VCaP (cell line): ENCODE measurements at regions not wholly inside any gene's neighbourhood (a gene's known extent, or its start where the extent isn't known, plus 50 kb on each side); places are given as distances from the start of the nearest gene placed in this dataset.

Experiments
- H3K27ac ChIP-seq: fragments of 450-650 bp; 2 replicates; pipeline ENCODE4 v1.5.1; 2017
- TF ChIP-seq, protein P1 (sequence below): fragments of 450-650 bp; conservative IDR thresholded peaks from 2 replicates; pipeline ENCODE4 v1.5.1; 2017; ENCODE audit warnings: mild to moderate bottlenecking, moderate library complexity

DNA sequence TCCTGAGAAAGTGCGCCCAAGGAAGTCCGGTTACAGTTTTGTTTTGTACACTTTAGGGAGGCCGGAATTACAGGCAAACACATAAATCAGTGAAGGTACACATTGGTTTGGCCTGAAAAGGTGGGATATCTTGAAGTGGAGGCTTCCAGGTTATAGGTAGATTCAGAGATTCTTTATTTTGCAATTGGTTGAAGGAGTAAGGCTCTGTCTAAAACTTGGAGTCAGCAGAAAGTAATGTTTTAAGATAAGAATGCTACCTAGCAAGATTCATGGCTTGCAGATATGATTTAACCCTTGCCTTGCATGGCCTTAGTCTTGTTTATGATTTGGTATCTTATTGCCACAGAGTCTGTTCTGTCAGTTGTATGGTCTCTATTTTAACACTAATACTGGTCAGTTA lies 165.9 kb upstream of the NDUFV2 start:
- no peak overlapping the region; the same call in 1 of the 2 replicates for H3K27ac ChIP-seq
- TF ChIP-seq, protein P1, sequence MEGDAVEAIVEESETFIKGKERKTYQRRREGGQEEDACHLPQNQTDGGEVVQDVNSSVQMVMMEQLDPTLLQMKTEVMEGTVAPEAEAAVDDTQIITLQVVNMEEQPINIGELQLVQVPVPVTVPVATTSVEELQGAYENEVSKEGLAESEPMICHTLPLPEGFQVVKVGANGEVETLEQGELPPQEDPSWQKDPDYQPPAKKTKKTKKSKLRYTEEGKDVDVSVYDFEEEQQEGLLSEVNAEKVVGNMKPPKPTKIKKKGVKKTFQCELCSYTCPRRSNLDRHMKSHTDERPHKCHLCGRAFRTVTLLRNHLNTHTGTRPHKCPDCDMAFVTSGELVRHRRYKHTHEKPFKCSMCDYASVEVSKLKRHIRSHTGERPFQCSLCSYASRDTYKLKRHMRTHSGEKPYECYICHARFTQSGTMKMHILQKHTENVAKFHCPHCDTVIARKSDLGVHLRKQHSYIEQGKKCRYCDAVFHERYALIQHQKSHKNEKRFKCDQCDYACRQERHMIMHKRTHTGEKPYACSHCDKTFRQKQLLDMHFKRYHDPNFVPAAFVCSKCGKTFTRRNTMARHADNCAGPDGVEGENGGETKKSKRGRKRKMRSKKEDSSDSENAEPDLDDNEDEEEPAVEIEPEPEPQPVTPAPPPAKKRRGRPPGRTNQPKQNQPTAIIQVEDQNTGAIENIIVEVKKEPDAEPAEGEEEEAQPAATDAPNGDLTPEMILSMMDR: no peak

DNA sequence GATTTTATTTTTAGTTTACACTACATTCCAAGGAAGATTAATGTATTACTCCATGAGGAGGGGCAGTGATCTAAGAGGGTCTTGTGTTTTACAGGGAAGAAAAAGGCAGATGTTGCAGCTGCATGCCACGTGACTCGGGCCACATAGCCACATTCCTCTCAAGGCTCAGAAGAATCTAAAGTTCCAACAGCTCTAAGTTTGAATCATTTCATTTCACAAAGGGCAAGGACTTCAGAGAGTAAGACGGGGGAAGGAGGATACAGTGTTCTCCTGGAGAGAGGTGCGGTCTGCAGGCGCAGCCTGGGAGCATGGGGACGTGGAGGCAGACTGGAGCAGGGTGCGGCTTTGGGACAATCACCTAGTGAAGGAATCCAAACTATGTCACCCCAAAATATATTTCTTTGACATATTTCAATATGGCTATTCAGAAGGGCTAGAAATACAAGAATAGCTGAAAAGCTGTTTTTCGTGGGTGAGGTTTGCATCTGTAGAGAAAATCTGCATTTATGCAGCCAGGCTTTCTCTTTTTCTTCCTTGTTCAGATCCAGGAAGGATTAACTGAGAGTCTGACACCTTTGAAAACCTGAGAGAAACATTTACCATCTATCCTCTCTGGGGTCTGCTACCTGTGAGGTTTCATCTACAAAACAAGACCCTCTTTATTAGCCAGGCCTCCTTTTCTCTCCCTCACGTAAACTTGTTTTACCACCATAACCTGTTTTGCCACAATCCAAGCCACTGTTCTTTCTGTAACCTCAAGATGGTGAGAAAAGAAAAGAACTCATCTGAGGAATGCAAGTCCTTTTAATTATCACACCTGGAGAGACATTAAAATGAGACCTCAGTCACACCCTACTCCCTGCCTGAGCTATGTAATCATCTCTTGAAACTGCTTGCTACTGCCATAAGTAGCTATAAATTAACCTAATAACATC lies 165.1 kb upstream of the NDUFV2 start:
- peak overlapping the region; percentile 21; the same call in 1 of the 2 replicates for H3K27ac ChIP-seq
- TF ChIP-seq, protein P1: no peak

DNA sequence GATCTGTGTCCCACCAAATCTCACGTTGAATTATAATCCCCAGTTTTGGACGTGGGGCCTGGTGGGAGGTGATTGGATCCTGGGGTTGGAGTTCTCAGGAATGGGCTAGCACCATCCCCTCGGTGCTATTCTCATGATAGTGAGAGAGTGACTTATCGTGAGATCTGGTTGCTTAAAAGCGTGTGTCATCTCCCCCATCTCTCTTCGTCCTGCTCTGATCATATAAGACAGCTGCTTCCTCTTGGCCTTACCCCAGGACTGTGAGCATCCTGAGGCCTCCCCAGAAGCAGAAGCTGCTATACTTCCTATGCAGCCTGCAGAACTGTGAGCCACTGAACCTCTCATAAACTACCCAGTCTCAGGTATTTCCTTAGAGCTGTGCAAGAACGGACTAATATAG lies 163.7 kb upstream of the NDUFV2 start:
- TF ChIP-seq, protein P1: no peak
- no peak overlapping the region for H3K27ac ChIP-seq

DNA sequence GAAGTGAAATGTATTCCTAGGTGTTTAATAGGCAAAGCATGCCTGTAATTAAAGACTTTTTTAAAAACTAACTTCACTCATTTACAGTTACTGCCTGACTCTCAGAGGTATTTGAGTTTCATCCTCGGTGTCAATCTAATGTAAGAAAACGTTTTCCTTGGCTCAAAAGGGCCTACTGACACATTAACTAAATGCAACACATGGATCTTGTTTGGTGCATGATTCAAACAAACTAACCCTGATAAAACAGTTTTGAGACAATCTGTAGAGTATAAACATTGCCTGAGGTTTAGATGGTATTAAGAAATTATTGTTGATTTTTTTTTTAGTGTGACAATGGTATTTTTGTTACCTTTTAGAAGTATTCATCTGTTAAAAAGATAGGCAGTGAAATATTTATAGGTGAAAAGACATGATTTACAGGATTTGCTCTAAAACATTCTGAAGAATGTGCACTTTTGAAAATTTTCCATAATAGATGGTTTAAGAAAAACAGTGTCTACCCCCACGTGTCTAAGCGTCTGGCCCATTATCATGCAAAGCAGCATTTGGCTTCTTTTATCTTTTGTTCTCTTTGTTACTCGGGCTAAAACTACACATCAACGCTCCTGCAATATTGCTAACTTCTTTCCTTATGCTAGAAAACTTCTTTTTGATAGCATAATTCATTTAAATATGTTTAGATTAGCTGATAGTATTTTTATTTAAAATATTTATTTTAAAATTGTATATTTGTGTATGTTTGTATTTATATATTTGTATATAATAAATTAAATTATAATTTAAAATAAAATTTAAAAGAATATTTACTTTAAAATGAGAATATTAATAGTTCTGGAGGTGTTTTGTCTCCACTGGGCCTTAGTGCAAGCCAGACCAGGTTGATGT lies 160.2 kb upstream of the NDUFV2 start:
- TF ChIP-seq, protein P1: no peak
- no peak overlapping the region for H3K27ac ChIP-seq

DNA sequence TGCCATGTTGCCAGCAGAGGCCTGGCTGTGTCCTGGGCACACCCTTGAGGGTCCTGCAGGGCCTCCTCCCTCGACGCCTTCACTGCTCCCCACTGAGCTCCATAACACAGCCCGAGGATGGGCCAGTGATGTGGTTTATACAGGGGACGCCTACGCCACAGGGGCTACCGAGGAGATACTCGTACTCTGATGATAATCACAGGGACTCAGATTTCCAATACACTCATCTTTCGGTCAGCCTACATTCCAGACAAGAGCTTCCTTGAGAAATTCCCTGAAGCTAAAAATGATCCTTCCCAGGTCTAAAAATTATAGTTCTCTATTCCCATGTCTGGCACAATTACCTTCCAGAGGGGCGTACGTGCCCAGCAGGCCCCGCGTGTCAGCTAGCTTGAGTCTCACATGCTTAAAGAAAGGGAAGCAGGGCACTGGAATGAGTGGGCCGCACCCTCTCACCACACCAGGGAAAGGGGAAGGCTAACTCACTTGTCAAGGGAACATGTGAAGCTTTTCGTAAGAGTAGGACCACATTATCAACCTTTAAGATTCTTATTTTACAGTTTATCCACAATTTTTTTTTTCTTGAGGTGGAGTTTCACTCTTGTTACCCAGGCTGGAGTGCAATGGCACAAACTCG lies 159.5 kb upstream of the NDUFV2 start:
- TF ChIP-seq, protein P1: no peak
- H3K27ac ChIP-seq: no peak overlapping the region

DNA sequence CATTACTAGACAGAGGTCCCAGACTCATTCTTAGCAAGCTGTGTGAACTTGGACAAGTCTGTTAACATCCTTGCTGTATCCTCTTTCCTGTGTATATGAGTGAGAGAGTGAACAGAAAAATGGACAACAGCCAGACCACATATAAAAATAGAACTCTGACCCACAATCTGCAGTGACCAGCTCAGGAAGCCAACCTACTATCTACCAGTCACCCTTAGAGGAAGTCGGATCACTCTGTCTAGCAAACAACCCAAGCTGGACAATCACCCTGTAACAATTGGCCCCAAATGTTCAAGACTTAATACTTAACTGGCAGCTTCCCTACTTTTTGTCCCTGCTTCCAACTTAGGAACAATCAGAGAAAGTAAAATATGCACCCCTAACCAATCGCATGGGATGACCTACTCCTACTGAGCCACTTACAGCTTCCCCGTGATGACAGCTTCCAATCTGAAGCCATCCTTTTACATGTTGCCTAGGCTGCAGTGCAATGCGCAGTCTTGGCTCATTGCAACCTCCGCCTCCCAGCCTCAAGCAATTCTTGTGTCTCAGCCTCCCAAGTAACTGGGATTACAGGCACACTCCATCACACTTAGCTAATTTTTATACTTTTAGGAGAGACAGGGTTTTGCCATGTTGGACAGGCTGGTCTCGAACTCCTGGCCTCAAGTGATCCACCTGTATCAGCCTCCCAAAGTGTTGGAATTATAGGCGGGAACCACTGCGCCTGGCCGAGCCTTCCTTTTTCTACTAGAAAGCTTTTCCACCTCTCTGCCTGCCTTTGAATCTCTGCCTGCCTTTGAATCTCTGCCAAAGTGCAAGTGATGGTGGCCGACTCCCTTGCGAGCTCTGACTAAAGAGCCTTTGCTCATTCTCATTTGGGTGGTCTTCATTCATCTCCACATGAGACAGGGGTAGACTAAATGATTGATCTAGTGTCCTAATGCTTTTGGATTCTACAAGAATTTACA lies 158.3 kb upstream of the NDUFV2 start:
- H3K27ac ChIP-seq: no peak overlapping the region

More for the DNA sequence above, 158.3 kb upstream of the NDUFV2 start:
- TF ChIP-seq, protein P1: no peak
